Activated B cell treated with CpG ODN at 0.5 μM for 24 hours (primary cell): ENCODE measurements at regions not wholly inside any gene's neighbourhood (a gene's known extent, or its start where the extent isn't known, plus 50 kb on each side); places are given as distances from the start of the nearest gene placed in this dataset.

Experiments
- ATAC-seq: fragments of 200-7000 bp; cut with Tn5 transposase; one replicate; pipeline ENCODE4 v1.10.0; 2021; ENCODE audit warnings: low read depth, mild to moderate bottlenecking, moderate library complexity
- CTCF ChIA-PET: fragments of 350-600 bp; sonication (Branson Sonifier 250); formaldehyde crosslinking; loops from one replicate; lab custom pipeline; 2021; ENCODE audit warnings: antibody characterized with exemption; lab: Charles Lee
- POLR2A ChIA-PET: fragments of 350-600 bp; sonication (Branson Sonifier 250); formaldehyde crosslinking; loops from one replicate; lab custom pipeline; 2021; ENCODE audit warnings: antibody characterized with exemption; lab: Charles Lee
- DNase-seq: peaks from one replicate; pipeline ENCODE4 v3.0.0; 2022
- H3K27ac Mint-ChIP-seq: one replicate; pipeline ENCODE4 v1.8.0; 2020; ENCODE audit warnings: mixed read lengths
- H3K27me3 Mint-ChIP-seq: one replicate; pipeline ENCODE4 v1.8.0; 2021; ENCODE audit warnings: mixed read lengths
- H3K36me3 Mint-ChIP-seq: one replicate; pipeline ENCODE4 v1.8.0; 2021; ENCODE audit warnings: low read depth, mixed read lengths
- H3K4me1 Mint-ChIP-seq: one replicate; pipeline ENCODE4 v1.8.0; 2021; ENCODE audit warnings: mixed read lengths
- H3K4me3 Mint-ChIP-seq: one replicate; pipeline ENCODE4 v1.8.0; 2020; ENCODE audit warnings: mild to moderate bottlenecking, mixed read lengths
- H3K9me3 Mint-ChIP-seq: one replicate; pipeline ENCODE4 v1.8.0; 2020; ENCODE audit warnings: mixed read lengths
- CTCF ChIP-seq: fragments of 200-600 bp; IDR thresholded peaks from one replicate; pipeline ENCODE4 v1.8.0; 2022; ENCODE audit warnings: antibody characterized with exemption, mild to moderate bottlenecking
- intact Hi-C: fragments of 100-400 bp; cut with micrococcal nuclease; formaldehyde crosslinking; loops from one replicate; pipeline ENCODE4 v1.15.1; 2024

- no peak overlapping the region for H3K27ac Mint-ChIP-seq
- no peaks in the 10 kb centered on the region for H3K27me3 Mint-ChIP-seq
- H3K4me3 Mint-ChIP-seq: no peak overlapping the region
- ChIA-PET CTCF (no interaction called here), POLR2A (no interaction called here)
- peaks cover 9% of the 10 kb centered on the region for H3K9me3 Mint-ChIP-seq
- DNase-seq: no peak
- no peaks in the 10 kb centered on the region for H3K36me3 Mint-ChIP-seq
- intact Hi-C loops: no loop called here
- no peak for TF ChIP-seq CTCF
- no peak for ATAC-seq
- H3K4me1 Mint-ChIP-seq: no peaks in the 10 kb centered on the region
Measured at GRCh38 chr6:155645325-155645724, 189.7 kb upstream of the NOX3 start.

- DNase-seq (no peak), ATAC-seq (no peak)
- H3K36me3 Mint-ChIP-seq: no peaks in the 10 kb centered on the region
- peaks cover 11% of the 10 kb centered on the region for H3K9me3 Mint-ChIP-seq
- no peak for TF ChIP-seq CTCF
- intact Hi-C loops: no loop called here
- ChIA-PET CTCF (no interaction called here), POLR2A (interaction anchor here (0.7 kb wide), 1 partner anchor 90 kb away, joined by 3 read pairs; no protein-coding TSS in a partner anchor)
- H3K27me3 Mint-ChIP-seq: no peaks in the 10 kb centered on the region
- H3K27ac Mint-ChIP-seq: no peak overlapping the region
- H3K4me3 Mint-ChIP-seq: no peak overlapping the region
- no peaks in the 10 kb centered on the region for H3K4me1 Mint-ChIP-seq
Measured at GRCh38 chr6:155641603-155642002, 186.0 kb upstream of the NOX3 start.

- intact Hi-C loops: no loop called here
- H3K27me3 Mint-ChIP-seq: peaks cover 6% of the 10 kb centered on the region
- no peak for DNase-seq
- ATAC-seq: no peak
- ChIA-PET CTCF (no interaction called here), POLR2A (no interaction called here)
- H3K4me3 Mint-ChIP-seq: no peak overlapping the region
- no peaks in the 10 kb centered on the region for H3K36me3 Mint-ChIP-seq
- TF ChIP-seq CTCF: no peak
- peaks cover 11% of the 10 kb centered on the region for H3K9me3 Mint-ChIP-seq
- no peak overlapping the region for H3K27ac Mint-ChIP-seq
- no peaks in the 10 kb centered on the region for H3K4me1 Mint-ChIP-seq
Measured at GRCh38 chr6:155638200-155638599, 182.6 kb upstream of the NOX3 start.

- no peaks in the 10 kb centered on the region for H3K36me3 Mint-ChIP-seq
Measured at GRCh38 chr6:155635416-155635815, 179.8 kb upstream of the NOX3 start.

GRCh38 chr6:155630085-155630484, 174.4 kb upstream of the NOX3 start:
- ChIA-PET CTCF (no interaction called here), POLR2A (no interaction called here)
- Mint-ChIP-seq H3K27me3 (no peaks in the 10 kb centered on the region), H3K9me3 (peaks cover 2% of the 10 kb centered on the region), H3K27ac (no peak overlapping the region), H3K4me1 (peaks cover 4% of the 10 kb centered on the region), H3K4me3 (no peak overlapping the region), H3K36me3 (no peaks in the 10 kb centered on the region)
- intact Hi-C loops: no loop called here
- no peak for DNase-seq
- TF ChIP-seq CTCF: no peak
- no peak for ATAC-seq

More at GRCh38 chr6:155635416-155635815, 179.8 kb upstream of the NOX3 start:
- ATAC-seq: no peak
- Mint-ChIP-seq H3K27ac (no peak overlapping the region), H3K27me3 (peaks cover 6% of the 10 kb centered on the region), H3K4me3 (no peak overlapping the region), H3K9me3 (peaks cover 5% of the 10 kb centered on the region), H3K4me1 (no peaks in the 10 kb centered on the region)
- POLR2A ChIA-PET: no interaction called here
- DNase-seq: no peak
- TF ChIP-seq CTCF: no peak
- intact Hi-C loops: no loop called here
- CTCF ChIA-PET: no interaction called here
